ENCODE measurements at regions not wholly inside any gene's neighbourhood (a gene's known extent, or its start where the extent isn't known, plus 50 kb on each side); places are given as distances from the start of the nearest gene placed in this dataset.

DNA sequence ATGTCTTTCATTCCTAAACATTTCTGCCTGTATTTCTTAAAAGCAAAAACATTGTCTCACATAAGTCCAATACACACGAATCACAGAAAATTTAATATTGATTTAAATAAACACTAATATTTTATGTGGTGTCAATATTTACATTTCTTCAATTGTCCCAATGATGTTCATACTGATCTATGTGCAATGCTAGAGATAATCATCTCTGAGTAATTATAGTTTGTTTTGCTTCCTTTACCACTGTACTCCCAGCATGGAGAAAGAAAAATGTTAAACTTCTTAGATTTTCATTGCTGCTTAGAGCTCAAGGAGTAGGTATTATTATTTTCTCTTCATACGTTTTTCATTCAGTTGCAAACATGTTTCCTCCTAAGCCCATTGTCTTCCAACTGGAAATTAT is 434.2 kb upstream of the PRR20A start:
- TF ChIP-seq ZNF302 (tag by site-specific recombination; IDR thresholded peaks at IDR 0.05; ENCODE audit: low read depth) (no peak), ZNF670 (tag by site-specific recombination; IDR thresholded peaks at IDR 0.05; ENCODE audit: low read depth) (no peak)
